ENCODE measurements at regions not wholly inside any gene's neighbourhood (a gene's known extent, or its start where the extent isn't known, plus 50 kb on each side); places are given as distances from the start of the nearest gene placed in this dataset.

DNA sequence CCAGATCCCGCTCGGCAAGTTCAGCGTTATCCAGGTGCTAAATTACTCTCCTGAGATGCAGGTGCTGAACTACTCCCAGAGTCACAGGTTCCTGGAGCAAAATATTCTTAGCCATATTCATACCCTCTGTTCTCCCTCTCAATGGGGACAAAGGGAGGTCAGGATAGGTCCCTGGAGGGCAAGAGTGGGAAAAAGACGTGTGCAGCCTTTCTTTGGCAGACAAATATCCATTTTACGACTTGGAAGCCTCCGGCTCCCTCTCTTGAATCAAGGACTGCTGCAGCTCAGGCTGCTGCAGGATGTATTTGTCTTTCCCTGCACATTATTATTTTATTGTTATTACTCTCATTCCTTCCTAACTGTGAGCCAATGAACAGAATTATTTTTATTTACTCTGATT lies 590.2 kb downstream of the NR2F1-AS1 start:
- TF ChIP-seq EP300 (IDR thresholded peaks at IDR 0.05) = no peak
- no peak for TF ChIP-seq POLR2A (IDR thresholded peaks at IDR 0.05)
- H3K9me3 ChIP-seq = peaks cover 0 to 13% (median 0%) of the 10 kb centered on the region in 3 donors
- no peaks in the 10 kb centered on the region for H3K36me3 ChIP-seq
- H3K27me3 ChIP-seq = no peaks in the 10 kb centered on the region
- H3K4me1 ChIP-seq = peaks cover 0 to 5% (median 3%) of the 10 kb centered on the region in 3 donors
- H3K27ac ChIP-seq = no peak overlapping the region
- no peak overlapping the region for H3K4me3 ChIP-seq
- WGBS, 2 donors (ENCODE audit: low coverage in 1 of 2) = 73% methylated on average over 6 of the region's 6 CpGs; no CpG with 5 or more reads in 1 of the 2 donors
- no peak for ATAC-seq

DNA sequence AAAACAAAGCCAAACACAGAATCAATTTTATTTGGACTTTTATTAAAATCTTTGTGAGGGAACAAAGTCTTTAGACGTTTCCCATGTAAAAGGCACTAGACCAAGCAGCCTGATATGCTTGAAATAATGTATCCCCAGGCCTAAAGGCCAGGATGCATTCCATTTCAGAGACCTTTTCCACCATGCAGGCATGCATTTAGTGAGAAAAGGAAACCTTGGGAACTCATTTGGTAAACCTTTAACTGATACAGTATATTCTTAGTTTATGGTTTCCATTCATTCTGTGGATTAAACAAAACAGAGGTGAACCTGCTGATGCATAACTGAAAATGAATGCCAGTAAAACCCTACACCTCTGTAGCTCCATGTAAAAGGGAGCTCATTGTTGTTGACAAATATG lies 600.0 kb downstream of the NR2F1-AS1 start:
- no peak for ATAC-seq
- Histone ChIP-seq H3K4me1 (no peaks in the 10 kb centered on the region), H3K27ac (no peak overlapping the region), H3K4me3 (no peak overlapping the region), H3K9me3 (no peaks in the 10 kb centered on the region), H3K36me3 (no peaks in the 10 kb centered on the region), H3K27me3 (no peaks in the 10 kb centered on the region)
- WGBS, 2 donors (ENCODE audit: low coverage in 1 of 2) = 55% methylated on average over 1 of the region's 1 CpG
- TF ChIP-seq, protein P1, sequence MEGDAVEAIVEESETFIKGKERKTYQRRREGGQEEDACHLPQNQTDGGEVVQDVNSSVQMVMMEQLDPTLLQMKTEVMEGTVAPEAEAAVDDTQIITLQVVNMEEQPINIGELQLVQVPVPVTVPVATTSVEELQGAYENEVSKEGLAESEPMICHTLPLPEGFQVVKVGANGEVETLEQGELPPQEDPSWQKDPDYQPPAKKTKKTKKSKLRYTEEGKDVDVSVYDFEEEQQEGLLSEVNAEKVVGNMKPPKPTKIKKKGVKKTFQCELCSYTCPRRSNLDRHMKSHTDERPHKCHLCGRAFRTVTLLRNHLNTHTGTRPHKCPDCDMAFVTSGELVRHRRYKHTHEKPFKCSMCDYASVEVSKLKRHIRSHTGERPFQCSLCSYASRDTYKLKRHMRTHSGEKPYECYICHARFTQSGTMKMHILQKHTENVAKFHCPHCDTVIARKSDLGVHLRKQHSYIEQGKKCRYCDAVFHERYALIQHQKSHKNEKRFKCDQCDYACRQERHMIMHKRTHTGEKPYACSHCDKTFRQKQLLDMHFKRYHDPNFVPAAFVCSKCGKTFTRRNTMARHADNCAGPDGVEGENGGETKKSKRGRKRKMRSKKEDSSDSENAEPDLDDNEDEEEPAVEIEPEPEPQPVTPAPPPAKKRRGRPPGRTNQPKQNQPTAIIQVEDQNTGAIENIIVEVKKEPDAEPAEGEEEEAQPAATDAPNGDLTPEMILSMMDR (IDR thresholded peaks at IDR 0.05) = no peak
- TF ChIP-seq POLR2AphosphoS5 (IDR thresholded peaks at IDR 0.05) = no peak
- TF ChIP-seq EP300 (IDR thresholded peaks at IDR 0.05) = no peak
- no peak for TF ChIP-seq POLR2A (IDR thresholded peaks at IDR 0.05)

DNA sequence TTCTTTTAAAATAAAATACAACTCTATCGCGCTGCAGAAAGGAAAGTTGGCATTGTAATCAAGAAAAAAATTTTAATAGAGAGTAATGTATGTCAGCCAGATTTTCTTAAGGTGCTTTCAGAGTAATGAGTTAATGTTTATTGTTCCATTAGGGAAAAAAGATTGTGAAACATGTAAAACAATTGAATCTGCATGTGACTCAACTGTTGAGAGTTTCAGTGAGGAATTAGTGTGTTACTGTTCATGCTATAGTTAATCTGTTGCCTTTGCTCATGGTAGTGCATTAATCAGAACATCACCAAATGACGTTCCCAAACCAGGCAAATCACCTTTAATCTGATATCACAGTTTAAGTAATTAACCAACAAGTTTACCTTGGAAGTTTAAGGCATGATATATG lies 600.5 kb downstream of the NR2F1-AS1 start:
- no peaks in the 10 kb centered on the region for H3K9me3 ChIP-seq
- ATAC-seq = no peak
- no peaks in the 10 kb centered on the region for H3K27me3 ChIP-seq
- H3K27ac ChIP-seq = no peak overlapping the region
- no peaks in the 10 kb centered on the region for H3K4me1 ChIP-seq
- WGBS, 2 donors (ENCODE audit: low coverage in 1 of 2) = 80 to 83% methylated on average over 3 of the region's 3 CpGs
- no peaks in the 10 kb centered on the region for H3K36me3 ChIP-seq
- no peak for TF ChIP-seq POLR2AphosphoS5 (IDR thresholded peaks at IDR 0.05)
- TF ChIP-seq EP300 (IDR thresholded peaks at IDR 0.05) = no peak
- TF ChIP-seq POLR2A (IDR thresholded peaks at IDR 0.05) = no peak
- H3K4me3 ChIP-seq = no peak overlapping the region

DNA sequence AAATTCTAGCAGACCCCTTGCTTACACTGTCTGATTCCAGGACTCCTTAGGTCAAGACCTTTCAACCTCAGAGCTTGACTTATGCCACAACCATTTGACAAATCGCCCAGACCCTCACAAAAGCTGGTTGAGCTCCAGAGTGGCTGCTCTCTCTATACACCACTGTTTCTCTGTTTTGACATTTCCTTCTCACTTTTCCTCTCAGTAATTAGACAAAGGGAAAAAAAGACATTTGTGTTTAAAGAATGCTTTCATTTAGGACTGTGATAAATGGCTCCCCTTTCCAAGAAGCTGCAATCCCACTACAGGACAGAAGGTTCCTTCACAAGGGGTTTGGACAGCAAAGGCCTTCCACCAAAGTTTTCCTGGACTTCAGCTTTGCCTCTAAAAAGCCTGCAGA lies 601.3 kb downstream of the NR2F1-AS1 start:
- no peak overlapping the region for H3K4me3 ChIP-seq
- no peaks in the 10 kb centered on the region for H3K36me3 ChIP-seq
- no peaks in the 10 kb centered on the region for H3K9me3 ChIP-seq
- ATAC-seq = no peak
- no peaks in the 10 kb centered on the region for H3K4me1 ChIP-seq
- no peak overlapping the region for H3K27ac ChIP-seq
- TF ChIP-seq POLR2A (IDR thresholded peaks at IDR 0.05) (no peak), EP300 (IDR thresholded peaks at IDR 0.05) (no peak), POLR2AphosphoS5 (IDR thresholded peaks at IDR 0.05) (no peak)
- TF ChIP-seq, protein P1 (IDR thresholded peaks at IDR 0.05) = no peak
- WGBS, 2 donors (ENCODE audit: low coverage in 1 of 2) = 50 to 83% methylated on average over 1 of the region's 1 CpG
- no peaks in the 10 kb centered on the region for H3K27me3 ChIP-seq

DNA sequence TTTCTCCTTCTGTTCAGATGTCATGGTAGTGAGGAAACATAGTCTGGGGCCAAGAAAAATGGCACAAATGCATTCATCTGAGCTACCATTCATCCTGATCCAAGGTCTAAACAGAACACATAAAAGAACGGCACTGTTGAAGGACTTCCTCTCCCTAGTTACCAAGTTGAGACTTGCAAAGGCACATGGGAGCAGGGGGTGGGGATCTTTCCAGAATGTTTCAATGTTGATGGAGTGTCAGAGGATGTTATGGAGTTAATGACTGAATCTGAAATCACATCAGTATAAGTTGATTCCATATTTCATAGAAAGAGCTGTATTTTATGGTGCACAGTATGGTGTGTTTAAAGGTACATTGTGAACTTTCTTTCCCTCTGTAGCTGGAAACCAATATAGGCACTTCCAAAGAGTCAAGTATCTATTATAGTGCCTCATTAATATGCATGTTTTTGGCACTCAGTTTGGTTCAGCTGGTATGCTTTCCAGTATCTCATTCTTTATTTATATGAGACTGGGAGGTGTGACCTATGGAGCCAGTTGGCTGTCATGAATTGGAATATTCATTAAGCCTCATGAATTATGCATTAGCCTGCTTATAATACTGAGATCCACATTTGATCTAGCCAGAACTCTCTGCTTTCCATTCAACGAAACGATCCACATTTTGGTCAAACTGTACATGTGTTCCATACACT lies 603.0 kb downstream of the NR2F1-AS1 start:
- Histone ChIP-seq H3K27me3 (no peaks in the 10 kb centered on the region), H3K4me1 (no peaks in the 10 kb centered on the region), H3K9me3 (no peaks in the 10 kb centered on the region), H3K27ac (no peak overlapping the region), H3K4me3 (no peak overlapping the region), H3K36me3 (no peaks in the 10 kb centered on the region)
- 64 to 100% methylated on average over 1 to 2 of the region's 3 CpGs for WGBS, 2 donors (ENCODE audit: low coverage in 1 of 2)
- TF ChIP-seq, protein P1 (IDR thresholded peaks at IDR 0.05) = no peak
- TF ChIP-seq POLR2AphosphoS5 (IDR thresholded peaks at IDR 0.05) (no peak), EP300 (IDR thresholded peaks at IDR 0.05) (no peak), POLR2A (IDR thresholded peaks at IDR 0.05) (no peak)
- ATAC-seq = no peak

DNA sequence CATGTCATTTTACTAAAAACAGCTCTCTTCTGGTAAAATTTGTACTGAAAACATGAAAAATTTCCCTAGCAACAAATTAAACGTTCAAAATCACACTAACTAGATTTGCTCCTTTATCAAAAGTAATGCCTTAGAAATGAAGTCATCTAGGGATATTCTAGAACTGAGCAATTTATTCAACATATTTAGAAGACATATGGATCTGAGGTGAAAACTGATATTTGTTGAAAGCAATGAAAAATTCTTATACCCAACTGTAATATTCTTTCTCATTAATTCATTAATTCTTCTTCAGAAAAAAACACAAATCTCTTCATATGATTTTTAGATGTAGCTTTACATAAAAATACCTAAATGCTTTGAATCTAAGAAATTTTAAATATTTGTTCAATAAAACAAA lies 604.9 kb downstream of the NR2F1-AS1 start:
- Histone ChIP-seq H3K27me3 (no peaks in the 10 kb centered on the region), H3K27ac (no peak overlapping the region), H3K36me3 (no peaks in the 10 kb centered on the region), H3K4me3 (no peak overlapping the region), H3K4me1 (no peaks in the 10 kb centered on the region), H3K9me3 (no peaks in the 10 kb centered on the region)
- no peak for ATAC-seq
- WGBS, 2 donors (ENCODE audit: low coverage in 1 of 2) = 63 to 100% methylated on average over 1 of the region's 1 CpG
- TF ChIP-seq EP300 (IDR thresholded peaks at IDR 0.05) = no peak
- no peak for TF ChIP-seq POLR2A (IDR thresholded peaks at IDR 0.05)
- TF ChIP-seq, protein P1 (IDR thresholded peaks at IDR 0.05) = no peak
- no peak for TF ChIP-seq POLR2AphosphoS5 (IDR thresholded peaks at IDR 0.05)
